ENCODE measurements at regions not wholly inside any gene's neighbourhood (a gene's known extent, or its start where the extent isn't known, plus 50 kb on each side); places are given as distances from the start of the nearest gene placed in this dataset.

- 67 to 75% (median 71%) methylated on average over 5 of the region's 5 CpGs for WGBS, 3 donors
- Histone ChIP-seq H3K27me3 (ENCODE audit: insufficient read depth in 3 of 3, low read length in 2 of 3) (no peaks in the 10 kb centered on the region), H3K36me3 (ENCODE audit: insufficient read depth in 1 of 2, low read depth in 1 of 2) (no peaks in the 10 kb centered on the region), H3K4me1 (no peaks in the 10 kb centered on the region), H3K4me3 (no peak overlapping the region), H3K27ac (no peak overlapping the region), H3K9me3 (no peaks in the 10 kb centered on the region)
- intact Hi-C loops (cut with DNase I), result no loop called here
- DNase-seq (no peak), ATAC-seq (no peak)
- TF ChIP-seq CTCF (IDR thresholded peaks at IDR 0.05), result no peak
Measured at GRCh38 chrX:121128925-121129877, 81.8 kb downstream of the GLUD2 start.

GRCh38 chrX:121132675-121133074, 85.3 kb downstream of the GLUD2 start:
- TF ChIP-seq CTCF (IDR thresholded peaks at IDR 0.05), result no peak
- H3K27ac ChIP-seq, result no peak overlapping the region
- no peak for DNase-seq
- no peak overlapping the region for H3K4me3 ChIP-seq
- ATAC-seq, result no peak
- no peaks in the 10 kb centered on the region for H3K4me1 ChIP-seq
- H3K36me3 ChIP-seq (ENCODE audit: insufficient read depth in 1 of 2, low read depth in 1 of 2), result no peaks in the 10 kb centered on the region
- H3K27me3 ChIP-seq (ENCODE audit: insufficient read depth in 3 of 3, low read length in 2 of 3), result no peaks in the 10 kb centered on the region
- intact Hi-C loops (cut with DNase I), result no loop called here
- H3K9me3 ChIP-seq, result no peaks in the 10 kb centered on the region
- 46 to 62% (median 60%) methylated on average over 6 of the region's 6 CpGs for WGBS, 3 donors

- WGBS, 3 donors, result 63 to 86% (median 83%) methylated on average over 8 of the region's 8 CpGs
- TF ChIP-seq CTCF (IDR thresholded peaks at IDR 0.05), result no peak
- DNase-seq (no peak), ATAC-seq (no peak)
- Histone ChIP-seq H3K27ac (no peak overlapping the region), H3K9me3 (no peaks in the 10 kb centered on the region), H3K36me3 (ENCODE audit: insufficient read depth in 1 of 2, low read depth in 1 of 2) (no peaks in the 10 kb centered on the region), H3K4me3 (no peak overlapping the region), H3K4me1 (no peaks in the 10 kb centered on the region), H3K27me3 (ENCODE audit: insufficient read depth in 3 of 3, low read length in 2 of 3) (no peaks in the 10 kb centered on the region)
- intact Hi-C loops (cut with DNase I), result no loop called here
Measured at GRCh38 chrX:121135488-121136207, 88.2 kb downstream of the GLUD2 start.

GRCh38 chrX:121146059-121146628, 98.7 kb downstream of the GLUD2 start:
- Histone ChIP-seq H3K27ac (no peak overlapping the region), H3K4me1 (no peaks in the 10 kb centered on the region), H3K27me3 (ENCODE audit: insufficient read depth in 3 of 3, low read length in 2 of 3) (no peaks in the 10 kb centered on the region), H3K4me3 (no peak overlapping the region), H3K36me3 (ENCODE audit: insufficient read depth in 1 of 2, low read depth in 1 of 2) (no peaks in the 10 kb centered on the region), H3K9me3 (no peaks in the 10 kb centered on the region)
- no peak for DNase-seq
- intact Hi-C loops (cut with DNase I), result no loop called here
- ATAC-seq, result no peak
- no peak for TF ChIP-seq CTCF (IDR thresholded peaks at IDR 0.05)
